ENCODE measurements at regions not wholly inside any gene's neighbourhood (a gene's known extent, or its start where the extent isn't known, plus 50 kb on each side); places are given as distances from the start of the nearest gene placed in this dataset.

DNA sequence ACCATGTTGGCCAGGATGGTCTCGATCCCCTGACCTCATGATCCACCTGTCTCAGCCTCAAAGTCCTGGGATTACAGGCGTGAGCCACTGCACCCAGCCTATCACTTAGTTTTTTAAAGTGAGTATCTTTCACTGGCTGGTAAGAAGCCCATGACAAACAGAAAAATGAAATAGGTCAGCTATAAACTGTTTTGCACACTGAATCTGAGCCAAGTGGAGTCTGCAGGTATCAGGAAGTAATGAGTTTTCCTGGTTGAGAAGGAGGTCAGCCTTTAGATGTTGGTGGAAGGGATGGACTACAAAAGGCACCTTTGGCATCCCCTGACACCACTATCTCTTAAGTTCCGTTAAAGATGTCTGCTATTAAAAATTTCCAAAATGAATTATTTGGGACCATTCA, 345.1 kb downstream of the AASDHPPT start:
- H3K27ac ChIP-seq = no peak overlapping the region
- TF ChIP-seq ZFX (IDR thresholded peaks at IDR 0.05; ENCODE audit: borderline replicate concordance) = no peak
- TF ChIP-seq, protein P1, sequence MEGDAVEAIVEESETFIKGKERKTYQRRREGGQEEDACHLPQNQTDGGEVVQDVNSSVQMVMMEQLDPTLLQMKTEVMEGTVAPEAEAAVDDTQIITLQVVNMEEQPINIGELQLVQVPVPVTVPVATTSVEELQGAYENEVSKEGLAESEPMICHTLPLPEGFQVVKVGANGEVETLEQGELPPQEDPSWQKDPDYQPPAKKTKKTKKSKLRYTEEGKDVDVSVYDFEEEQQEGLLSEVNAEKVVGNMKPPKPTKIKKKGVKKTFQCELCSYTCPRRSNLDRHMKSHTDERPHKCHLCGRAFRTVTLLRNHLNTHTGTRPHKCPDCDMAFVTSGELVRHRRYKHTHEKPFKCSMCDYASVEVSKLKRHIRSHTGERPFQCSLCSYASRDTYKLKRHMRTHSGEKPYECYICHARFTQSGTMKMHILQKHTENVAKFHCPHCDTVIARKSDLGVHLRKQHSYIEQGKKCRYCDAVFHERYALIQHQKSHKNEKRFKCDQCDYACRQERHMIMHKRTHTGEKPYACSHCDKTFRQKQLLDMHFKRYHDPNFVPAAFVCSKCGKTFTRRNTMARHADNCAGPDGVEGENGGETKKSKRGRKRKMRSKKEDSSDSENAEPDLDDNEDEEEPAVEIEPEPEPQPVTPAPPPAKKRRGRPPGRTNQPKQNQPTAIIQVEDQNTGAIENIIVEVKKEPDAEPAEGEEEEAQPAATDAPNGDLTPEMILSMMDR (IDR thresholded peaks at IDR 0.05) = no peak

- TF ChIP-seq, protein P1 (IDR thresholded peaks at IDR 0.05) = no peak
- TF ChIP-seq ZFX (IDR thresholded peaks at IDR 0.05; ENCODE audit: borderline replicate concordance) = no peak
- no peak overlapping the region for H3K27ac ChIP-seq
Measured at GRCh38 chr11:106424111-106424510, 346.6 kb downstream of the AASDHPPT start.

- TF ChIP-seq, protein P1 (IDR thresholded peaks at IDR 0.05) = no peak
- no peak for TF ChIP-seq ZFX (IDR thresholded peaks at IDR 0.05; ENCODE audit: borderline replicate concordance)
- H3K27ac ChIP-seq = no peak overlapping the region
Measured at GRCh38 chr11:106425819-106426218, 348.4 kb downstream of the AASDHPPT start.

DNA sequence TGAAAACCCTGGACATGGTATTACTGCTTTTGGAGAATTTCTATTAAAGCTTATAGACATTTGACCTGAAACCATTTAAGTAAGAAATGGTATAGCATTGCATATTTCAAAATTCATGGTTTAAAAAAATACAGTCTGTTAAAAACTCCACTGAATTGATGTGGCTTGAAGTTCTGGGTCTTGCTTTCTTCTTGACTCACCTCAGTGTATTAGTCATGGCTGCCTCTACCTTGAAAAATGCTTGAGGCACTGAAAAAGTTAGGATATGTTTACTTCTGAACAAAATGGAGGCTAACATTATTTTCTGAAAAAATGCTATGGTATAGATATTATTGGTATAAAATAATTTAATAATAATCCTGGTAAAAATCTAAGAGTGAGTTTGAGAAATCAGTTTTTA, 349.2 kb downstream of the AASDHPPT start:
- TF ChIP-seq, protein P1 (IDR thresholded peaks at IDR 0.05) = no peak
- TF ChIP-seq ZFX (IDR thresholded peaks at IDR 0.05; ENCODE audit: borderline replicate concordance) = no peak
- H3K27ac ChIP-seq = no peak overlapping the region

GRCh38 chr11:106427736-106428135, 350.3 kb downstream of the AASDHPPT start:
- no peak overlapping the region for H3K27ac ChIP-seq
- TF ChIP-seq ZFX (IDR thresholded peaks at IDR 0.05; ENCODE audit: borderline replicate concordance) = no peak
- TF ChIP-seq, protein P1 (IDR thresholded peaks at IDR 0.05) = no peak

DNA sequence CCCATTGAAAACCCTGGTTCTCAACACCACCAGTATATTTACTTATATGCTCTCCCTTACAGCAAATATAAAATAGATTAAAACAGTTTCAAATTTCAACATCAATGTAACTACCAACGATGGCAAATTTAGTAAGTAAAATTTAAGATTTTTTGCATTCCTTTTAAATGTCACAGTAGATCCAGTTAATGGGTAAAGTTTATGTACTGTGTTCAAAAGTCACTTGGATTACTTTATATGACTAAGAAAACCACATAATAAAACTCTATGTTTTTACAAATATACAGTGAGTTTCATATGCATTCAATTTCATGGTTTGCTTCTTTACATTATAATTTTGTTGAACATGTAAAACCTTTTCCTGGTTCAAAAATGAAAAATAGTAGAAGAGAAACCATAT, 364.6 kb downstream of the AASDHPPT start:
- no peak for TF ChIP-seq ZFX (IDR thresholded peaks at IDR 0.05; ENCODE audit: borderline replicate concordance)
- TF ChIP-seq, protein P1 (IDR thresholded peaks at IDR 0.05) = no peak

GRCh38 chr11:106446302-106446701, 368.8 kb downstream of the AASDHPPT start:
- no peak for TF ChIP-seq ZFX (IDR thresholded peaks at IDR 0.05; ENCODE audit: borderline replicate concordance)
- TF ChIP-seq, protein P1 (IDR thresholded peaks at IDR 0.05) = no peak
- no peak overlapping the region for H3K27ac ChIP-seq

More for the DNA sequence above, 364.6 kb downstream of the AASDHPPT start:
- no peak overlapping the region for H3K27ac ChIP-seq

All from 22Rv1 (cell line).